ENCODE measurements at regions not wholly inside any gene's neighbourhood (a gene's known extent, or its start where the extent isn't known, plus 50 kb on each side); places are given as distances from the start of the nearest gene placed in this dataset.

- TF ChIP-seq, protein P1, sequence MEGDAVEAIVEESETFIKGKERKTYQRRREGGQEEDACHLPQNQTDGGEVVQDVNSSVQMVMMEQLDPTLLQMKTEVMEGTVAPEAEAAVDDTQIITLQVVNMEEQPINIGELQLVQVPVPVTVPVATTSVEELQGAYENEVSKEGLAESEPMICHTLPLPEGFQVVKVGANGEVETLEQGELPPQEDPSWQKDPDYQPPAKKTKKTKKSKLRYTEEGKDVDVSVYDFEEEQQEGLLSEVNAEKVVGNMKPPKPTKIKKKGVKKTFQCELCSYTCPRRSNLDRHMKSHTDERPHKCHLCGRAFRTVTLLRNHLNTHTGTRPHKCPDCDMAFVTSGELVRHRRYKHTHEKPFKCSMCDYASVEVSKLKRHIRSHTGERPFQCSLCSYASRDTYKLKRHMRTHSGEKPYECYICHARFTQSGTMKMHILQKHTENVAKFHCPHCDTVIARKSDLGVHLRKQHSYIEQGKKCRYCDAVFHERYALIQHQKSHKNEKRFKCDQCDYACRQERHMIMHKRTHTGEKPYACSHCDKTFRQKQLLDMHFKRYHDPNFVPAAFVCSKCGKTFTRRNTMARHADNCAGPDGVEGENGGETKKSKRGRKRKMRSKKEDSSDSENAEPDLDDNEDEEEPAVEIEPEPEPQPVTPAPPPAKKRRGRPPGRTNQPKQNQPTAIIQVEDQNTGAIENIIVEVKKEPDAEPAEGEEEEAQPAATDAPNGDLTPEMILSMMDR (IDR thresholded peaks at IDR 0.05; ENCODE audit: low read depth, low read length), result no peak
- TF ChIP-seq MAX (IDR thresholded peaks at IDR 0.05; ENCODE audit: low read depth, low read length), result no peak
Observed at GRCh38 chr20:19130613-19130984, 81.8 kb upstream of the SLC24A3 start.

Measured in NB4 (cell line).